NCI-H2029 (cell line): ENCODE measurements at regions not wholly inside any gene's neighbourhood (a gene's known extent, or its start where the extent isn't known, plus 50 kb on each side); places are given as distances from the start of the nearest gene placed in this dataset.
"Not testable (repeated sequence)": the region's sequence is repeated elsewhere in the genome, so short reads cannot be mapped to it uniquely, and the experiment has no call there.

Experiments used
- DNase-seq: peaks from one replicate; lab custom pipeline; 2025; lab: John Stamatoyannopoulos, UW

DNA sequence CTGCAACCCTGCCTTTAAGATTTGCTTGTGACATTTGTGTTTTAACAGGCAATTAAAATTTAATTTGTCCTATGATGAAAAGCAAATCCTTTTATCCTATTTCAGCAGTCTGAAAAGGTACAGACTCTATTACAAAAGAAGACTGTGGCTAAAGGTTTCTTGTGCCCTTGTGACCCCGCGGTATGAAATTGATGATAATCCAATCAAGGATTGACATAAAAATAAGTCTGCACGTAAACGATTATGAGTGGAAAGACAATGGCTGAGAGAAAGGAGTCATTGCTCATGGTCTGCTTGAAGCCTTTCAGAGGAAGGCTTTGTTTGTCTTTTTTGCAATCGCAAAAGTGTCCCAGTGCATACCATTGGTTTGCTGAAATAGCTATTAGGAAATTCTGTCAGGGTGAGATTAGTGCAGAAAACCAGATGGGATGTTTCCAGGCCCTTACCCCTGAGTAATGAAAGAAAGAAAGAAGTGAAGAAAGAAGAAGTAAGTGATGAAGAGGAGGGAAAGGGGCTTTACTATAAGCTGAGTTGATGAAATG, 867.8 kb upstream of the CDH8 start:
- no peak for DNase-seq

DNA sequence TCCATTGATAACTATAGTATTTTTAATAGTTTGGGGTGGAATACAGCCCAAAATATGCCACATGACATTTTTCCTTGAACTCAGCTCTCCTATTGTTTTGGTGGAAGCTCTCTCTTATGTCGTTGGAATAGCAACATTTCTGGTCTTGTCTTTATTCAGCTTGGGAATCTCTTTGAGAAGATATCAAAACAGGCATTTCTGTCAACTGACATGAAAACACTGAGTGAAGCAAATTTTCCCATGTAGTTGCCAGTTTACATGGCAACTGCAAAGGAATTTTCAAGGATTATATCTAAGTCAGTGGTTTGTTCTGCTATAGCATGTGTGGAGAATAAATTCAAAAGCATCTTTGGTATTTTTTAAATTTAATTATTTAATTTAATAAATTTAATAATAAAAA, 863.5 kb upstream of the CDH8 start:
- DNase-seq, result no peak

DNA sequence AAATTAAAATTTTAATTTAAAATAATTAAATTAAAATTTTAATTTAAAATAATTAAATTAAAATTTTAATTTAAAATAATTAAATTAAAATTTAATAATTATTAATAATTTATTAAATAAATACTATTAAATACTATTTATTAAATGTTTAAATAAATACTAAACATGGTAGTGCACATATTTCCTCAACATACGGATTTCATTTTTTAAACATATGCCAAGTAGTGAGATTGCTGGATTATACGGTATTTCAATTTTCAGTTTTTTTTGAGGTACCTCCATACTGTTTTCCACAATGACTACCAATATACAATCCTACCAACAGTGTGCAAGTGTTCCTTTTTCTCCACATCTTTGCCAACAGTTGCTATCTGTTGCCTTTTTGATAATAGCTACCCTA, 852.9 kb upstream of the CDH8 start:
- no peak for DNase-seq

DNA sequence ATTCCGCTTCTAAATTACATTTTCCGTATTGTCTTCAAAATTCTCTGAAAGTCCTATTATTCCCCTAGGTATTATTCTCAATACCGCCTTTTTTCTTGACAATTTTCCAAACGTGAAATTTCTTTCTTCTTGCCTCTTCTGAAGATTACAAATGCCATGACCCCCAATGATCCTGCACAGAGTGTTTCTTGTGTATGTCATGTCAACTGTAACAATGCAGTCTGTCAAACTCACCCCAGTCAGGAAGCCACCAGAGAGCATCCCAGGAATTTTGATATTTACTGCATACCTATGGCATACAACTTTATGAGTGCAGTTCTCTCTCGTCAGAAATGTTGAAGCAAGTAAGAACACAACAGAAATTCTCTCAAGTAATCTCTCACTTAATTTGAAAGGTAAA, 847.3 kb upstream of the CDH8 start:
- DNase-seq, result no peak

DNA sequence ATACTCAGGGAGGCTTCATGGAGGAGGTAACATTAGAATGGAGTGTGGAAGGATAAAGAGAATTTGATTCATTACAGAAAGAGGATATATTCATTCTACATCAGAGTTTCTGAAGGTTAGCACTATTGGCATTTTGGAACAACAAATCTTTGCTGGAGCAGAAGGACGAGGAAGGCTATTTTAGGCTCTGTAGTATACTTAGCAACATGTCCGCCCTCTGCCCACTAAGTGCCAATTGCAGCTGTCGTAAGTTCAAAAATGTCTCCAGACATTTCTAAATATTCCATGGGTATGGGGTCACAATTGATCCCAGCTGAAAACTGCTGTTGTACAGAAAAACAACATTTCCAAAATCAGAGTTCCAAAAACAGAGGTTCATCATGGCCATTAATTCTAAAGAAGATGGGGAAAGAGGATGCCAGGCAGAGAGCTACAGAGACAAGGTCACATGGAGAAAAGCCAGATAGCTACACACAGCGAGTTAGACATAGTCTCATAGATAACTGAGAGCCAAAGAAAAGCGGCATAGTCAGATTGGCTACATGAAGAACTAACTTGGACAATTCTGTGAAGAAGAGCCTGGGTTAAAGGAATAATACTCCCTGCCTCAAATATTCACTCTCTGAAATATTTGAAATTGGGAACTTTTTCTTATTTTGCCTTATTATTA, 846.4 kb upstream of the CDH8 start:
- no peak for DNase-seq

DNA sequence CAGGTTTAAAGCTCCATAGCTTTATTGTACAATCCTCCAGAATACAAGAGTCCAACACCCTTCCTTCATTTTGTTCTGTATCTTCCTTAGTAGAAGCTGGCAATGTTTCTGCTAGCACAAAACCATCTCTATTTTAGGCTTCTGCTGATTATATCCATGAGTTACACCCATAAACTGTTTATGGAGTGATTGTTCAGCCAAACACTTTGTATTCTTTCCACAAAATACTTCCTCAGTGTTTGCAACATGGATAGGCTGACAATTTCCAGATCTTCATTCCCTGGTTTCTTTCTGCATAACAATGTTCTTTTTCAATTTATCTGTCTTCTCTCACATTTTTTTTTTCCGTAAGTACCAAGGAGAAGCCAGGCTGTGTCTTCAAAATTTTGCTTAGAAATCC, 839.9 kb upstream of the CDH8 start:
- no peak for DNase-seq

DNA sequence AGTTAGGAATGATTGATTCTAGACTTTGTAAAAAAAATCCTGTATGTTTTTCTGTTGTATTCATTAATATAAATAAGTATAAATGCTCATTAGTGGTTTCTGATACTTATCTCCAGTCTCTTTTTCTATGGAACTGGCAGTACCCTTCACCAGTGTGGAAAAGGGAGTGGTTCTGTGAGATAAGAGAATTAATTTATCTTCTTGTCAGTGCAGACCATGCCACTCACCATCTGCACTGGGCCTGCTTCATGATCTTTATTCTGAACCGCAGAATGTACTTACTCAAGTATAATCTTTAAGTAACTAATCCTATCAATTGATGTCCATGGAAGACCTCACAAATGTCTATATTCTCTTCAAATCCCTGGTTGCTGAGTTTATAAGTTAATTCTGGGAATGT, 836.1 kb upstream of the CDH8 start:
- no peak for DNase-seq

DNA sequence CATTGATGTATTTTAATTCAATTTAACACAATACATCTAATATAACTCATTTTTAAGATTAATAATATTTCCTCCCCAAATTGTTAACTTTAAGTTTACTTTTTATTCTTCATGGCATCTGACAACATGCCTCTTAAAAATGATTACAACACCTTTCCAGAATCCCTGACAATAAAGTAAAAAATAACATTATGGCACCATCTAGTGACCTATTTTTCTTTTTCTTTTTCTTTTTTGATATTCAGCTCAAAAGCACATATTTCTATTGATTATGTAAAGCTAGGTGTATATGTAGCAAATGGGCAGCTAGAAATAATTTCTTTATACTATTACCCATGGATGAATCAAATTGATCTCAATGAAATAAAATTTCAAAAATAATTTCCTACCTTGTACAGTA, 834.3 kb upstream of the CDH8 start:
- DNase-seq, result no peak

DNA sequence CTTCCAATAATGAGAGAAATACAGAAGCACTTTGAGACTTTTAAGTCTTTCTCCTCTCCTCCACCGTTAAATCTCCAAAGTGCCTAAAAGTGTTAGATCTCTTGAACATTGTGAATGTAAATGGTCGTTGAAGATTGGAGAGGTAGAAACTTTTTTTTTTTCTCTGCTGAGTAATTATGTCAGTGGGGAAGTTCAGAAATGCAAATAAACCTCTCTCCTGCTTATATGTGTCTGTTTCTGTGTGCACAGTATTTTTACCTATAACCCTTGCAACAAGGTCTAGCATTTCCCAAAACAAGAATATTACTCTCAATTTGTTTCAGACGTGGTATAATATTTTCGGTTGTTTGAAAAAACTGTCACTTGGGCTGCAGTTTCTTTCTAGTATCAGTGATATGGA, 833.6 kb upstream of the CDH8 start:
- no peak for DNase-seq

DNA sequence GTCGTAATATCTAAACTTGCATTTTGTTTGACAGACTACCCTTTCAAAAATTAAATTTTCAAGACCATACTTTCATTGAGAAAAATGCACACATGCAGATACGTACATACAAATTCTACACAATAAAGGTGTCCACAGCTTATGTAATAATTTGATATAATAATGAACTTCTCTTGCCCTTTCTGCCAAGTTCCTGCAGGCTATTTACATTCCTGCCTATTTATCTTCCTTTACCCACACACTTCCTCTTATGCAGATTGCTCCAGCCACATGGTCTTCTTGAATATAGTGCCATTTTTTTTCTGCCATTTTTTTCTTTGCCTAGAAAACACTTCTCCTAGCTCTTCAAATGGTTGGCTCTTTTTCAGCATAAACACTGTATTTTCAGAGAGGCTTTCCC, 826.9 kb upstream of the CDH8 start:
- no peak for DNase-seq

DNA sequence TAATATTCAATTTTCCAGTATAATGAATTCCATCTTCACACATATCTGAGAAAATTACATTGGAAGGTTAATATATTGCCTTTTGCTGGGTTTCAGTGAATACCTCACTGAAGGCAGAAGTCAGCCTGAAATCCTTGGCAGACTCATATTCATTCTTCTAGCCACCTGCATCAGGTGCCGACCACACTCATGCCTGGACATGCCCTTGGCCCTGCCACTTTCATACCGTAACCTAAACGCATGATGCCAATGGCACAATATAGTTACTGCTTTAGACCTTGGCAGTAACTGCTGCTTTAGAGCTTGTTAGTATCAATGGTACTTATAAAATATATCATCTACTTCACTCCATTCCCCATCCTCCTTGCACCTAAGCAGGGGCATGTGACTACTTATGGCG, 817.6 kb upstream of the CDH8 start:
- DNase-seq, result no peak

DNA sequence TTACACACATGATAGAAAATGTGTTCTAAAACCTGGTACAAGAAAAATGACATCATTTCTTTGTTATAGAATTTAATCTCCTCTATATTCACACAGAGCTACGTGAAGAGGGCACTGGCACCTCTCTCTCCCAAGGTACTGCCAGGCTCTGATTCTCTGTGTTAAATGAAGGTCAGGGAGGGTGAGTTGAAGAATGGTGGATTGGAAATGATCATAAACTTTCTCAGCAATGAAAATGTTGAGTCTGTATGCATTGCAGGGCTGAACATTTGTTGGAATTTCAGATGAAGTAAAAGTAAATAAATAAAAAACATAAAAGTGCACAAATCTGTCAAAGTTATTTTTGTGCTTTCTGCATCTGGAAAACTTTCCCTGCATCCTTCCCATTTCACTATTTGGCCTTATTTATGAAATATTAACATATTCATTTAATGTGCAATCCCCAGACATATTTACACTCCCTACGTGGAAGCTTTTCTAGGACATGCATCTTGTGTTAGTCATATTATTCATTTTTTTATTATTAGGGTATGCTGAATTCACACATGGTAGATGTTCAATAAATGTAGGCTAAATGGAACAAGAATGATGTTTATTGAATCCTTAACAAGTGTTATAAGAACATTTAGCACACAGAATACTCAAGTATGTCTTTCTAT, 810.3 kb upstream of the CDH8 start:
- DNase-seq, result no peak

DNA sequence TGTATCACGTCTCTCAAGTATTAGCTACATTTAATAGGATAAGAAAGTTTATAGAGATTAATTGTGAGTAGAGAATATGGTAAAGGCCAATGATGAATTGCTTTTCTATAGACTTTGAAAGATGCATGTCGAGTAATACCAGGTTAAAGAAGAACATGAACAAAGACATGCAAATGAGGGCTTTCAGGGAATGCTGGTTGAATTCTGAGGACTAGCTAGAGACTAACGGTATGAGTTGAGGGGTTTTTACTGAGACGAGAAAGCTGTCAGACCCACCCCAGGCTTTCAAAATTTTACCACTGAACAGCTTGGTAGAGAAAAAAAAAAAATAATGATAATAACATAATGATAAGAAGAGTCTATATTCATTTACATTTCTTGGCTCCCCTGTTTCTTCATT, 796.0 kb upstream of the CDH8 start:
- no peak for DNase-seq

DNA sequence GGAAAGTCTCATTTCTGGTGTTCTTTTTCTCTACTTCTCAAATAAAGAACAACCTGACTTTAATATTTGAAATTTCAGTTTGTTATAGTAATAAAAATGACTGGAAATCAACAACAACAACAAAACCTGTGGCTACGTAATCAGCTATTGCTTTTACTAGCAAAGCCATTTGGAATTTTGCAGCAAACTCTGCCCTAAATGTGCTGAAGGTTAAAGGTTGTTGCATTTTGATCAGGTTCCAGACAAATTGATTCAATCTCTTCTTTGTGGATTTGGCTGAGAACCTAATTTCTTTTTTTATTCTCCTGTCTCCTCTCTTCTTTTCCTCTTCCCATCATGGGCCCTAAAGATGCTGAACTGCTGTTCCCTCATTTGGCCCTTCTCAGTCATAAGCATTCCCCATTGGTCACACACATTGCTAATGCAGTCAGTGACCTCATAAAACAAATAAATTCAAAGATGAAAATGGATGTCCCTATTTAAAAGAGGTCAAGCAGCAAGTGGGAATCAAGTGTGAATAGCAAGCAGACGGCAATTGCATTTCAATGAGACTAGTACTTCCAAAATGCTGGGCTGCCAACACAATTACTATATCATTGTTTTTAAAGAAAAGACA, 795.1 kb upstream of the CDH8 start:
- DNase-seq, result no peak

DNA sequence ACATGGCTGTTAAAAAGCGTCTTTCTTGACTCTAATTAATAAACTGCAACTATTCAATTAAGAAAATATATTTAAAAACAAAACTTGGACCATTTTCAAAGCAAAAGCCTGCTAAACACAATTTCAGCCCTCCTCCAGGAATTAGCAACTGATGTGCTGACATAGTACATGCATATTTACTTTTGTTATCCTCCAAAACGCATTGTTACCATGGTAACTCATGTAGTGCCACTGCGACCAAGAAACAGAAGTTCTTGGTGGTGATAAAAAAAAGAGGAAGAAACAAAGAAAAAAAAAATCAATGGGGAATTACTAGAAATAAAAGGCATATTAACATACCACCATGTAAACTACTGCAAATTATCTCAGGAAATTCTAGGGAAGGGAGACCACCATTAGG, 793.4 kb upstream of the CDH8 start:
- DNase-seq, result no peak

DNA sequence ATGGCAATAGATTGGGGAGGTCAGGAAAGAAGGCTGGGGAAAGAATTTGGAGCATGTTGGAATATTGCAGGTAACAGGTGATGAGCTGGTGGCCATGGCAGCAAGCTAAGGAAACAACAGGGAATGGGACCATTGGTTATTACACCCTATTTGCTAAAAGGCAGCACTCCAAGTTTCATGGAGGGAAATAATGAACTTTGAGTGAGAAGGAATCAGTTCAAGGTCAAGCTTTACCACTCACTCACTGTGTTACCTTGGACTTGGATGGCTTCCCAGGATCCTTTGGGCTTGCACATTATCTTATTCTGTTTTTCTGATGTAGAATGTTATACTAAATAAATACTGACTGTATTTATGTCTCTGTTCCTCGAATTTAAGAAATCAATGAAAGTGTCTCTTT, 792.8 kb upstream of the CDH8 start:
- no peak for DNase-seq

DNA sequence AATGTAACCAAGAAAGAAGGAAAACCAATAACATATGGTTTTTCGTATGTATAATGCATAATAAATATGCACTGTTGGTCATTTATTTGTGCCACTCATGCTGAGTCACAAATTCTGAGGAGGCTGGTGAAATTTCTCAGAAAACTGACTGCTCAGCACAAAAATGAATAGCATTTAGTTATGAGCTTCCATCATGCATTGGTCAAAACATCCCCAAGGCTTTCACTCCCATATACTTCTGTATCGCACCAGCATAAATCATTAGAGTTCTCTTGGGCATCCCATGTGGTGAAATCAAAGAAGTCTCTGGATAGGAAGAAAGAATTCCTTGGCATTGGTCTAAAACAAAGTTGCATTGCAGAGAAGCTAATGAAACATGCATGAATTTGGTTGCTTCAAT, 785.6 kb upstream of the CDH8 start:
- DNase-seq, result no peak

DNA sequence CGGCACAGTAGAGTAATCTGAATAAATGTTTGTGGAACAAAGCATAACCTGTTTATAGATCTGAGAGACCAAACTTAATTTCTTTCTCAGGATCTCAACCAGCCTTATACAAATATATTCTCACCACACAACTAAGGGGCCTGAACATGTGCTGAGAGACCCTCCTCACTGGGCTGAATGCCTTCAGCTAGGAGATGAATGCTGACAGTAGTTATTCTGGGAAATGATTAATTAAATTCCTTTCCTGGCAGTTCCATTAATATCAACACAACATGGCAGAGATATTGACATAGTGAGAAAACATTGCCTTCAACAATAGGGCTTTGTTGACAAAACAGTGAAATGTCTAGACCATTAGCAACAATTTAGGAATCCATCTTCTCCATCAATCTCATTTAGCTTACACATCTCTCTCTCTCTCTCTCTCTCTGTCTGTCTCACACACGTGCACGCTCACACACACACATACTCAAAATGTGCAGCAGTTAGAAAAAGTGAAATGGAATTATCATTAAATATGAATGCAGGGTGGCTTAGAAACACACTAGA, 780.8 kb upstream of the CDH8 start:
- no peak for DNase-seq

DNA sequence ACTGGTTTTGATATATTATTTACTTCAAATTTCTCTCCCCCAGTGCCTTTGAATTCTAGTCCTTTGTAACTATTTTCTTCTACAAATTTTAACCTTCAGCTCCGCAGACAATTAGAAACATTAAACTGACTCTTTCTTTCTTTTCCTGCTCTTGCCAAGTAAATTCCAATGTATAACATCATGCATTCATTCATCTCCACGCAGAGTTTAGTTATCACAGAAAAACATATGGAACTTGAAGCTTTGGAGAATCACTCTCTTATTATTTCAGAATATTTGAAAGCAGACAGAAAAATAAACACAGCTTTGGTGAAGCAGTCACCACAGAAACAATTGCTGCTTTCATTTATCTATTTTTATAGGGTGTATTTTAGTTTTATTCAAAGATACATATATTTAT, 778.7 kb upstream of the CDH8 start:
- no peak for DNase-seq

DNA sequence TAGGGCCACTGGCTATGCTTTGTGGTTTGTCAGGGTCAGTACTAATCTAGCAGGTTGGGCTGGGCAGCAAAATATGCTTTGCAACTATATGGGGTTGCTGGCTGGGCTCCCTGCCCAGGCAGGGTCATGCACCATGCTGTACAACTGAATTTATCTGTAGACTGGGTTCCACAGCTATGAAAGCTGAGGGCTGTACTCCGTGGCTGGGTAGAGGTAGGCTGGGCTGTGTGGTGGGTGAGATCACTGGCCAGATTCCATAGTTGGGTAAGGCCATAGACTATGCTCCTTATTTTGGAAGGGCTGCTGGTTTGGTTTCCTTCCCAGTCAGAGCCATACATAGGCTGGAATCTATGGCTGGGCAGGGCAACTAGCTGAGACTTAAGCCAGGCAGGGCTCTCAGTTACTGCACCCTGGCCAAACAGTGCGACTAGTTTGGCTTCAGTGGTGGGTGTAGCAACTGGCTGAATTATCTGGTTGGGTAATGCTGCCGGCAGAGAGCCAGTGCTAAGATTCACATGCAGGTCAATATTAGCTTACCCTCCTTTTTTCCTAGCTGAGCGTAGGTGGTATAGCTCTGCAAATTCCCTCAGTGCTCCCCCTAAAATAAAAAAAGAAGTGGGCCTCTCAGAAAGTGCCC, 769.1 kb upstream of the CDH8 start:
- DNase-seq, result no peak

DNA sequence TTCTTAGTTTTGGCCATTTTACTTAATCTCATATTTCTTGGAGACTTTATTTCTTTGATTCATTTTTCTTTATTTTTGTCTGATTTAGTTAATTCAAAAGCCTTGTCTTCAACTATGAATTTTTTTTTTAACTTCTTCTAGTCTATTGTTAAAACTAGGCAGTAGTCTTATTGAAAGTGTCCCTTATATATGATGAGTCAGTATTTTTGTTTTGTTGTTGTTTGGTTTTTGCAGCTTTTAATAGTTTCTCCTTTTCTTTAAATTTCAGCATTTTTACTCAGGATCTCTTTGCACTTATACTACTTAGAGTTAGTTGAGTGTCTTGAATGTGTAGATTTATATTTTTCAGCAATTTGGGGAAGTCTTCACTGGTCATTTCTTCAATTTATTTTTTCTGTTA, 758.5 kb upstream of the CDH8 start:
- DNase-seq, result no peak

DNA sequence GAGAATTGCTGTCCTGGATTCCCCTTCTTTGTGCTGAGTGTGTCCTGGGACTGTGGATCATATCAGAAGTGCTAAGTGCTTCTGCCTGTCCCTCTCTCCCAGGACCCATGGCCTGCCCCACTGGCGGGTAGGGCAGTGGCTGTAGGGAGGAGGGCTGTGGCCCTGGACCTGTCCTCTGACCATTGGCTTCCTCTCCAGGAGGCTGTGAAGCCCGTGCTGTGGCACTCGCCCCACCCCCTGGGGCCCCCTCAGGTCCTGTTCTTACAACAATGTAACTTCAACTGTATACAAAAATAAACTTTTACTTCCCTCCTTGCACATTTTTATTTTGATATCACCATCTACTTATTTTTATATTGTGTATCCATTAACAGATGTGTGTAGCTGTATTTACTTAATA, 743.8 kb upstream of the CDH8 start:
- not testable (repeated sequence) for DNase-seq

DNA sequence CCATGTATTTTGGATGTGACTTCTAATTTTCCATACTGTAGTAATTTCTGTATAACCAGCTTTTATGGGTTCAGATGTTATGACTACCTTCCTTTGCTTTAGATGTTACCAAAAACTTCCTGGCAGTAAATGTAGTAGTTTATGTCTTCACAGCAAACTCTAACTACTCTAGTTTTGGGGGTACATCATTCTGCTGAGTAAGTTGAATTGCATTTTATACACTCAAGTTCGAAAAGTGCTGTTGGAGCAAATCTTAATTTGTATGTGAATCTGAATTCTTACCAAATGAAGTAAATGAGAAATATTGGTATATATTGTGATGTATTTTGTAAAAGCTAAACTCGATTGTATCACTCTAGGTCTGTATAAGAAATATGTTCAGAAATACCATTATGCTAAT, 728.3 kb upstream of the CDH8 start:
- DNase-seq, result no peak
